GM21619 (cell line): ENCODE measurements at regions not wholly inside any gene's neighbourhood (a gene's known extent, or its start where the extent isn't known, plus 50 kb on each side); places are given as distances from the start of the nearest gene placed in this dataset.
"Not testable (repeated sequence)": the region's sequence is repeated elsewhere in the genome, so short reads cannot be mapped to it uniquely, and the experiment has no call there.

ENCODE experiments used
- ATAC-seq: cut with Tn5 transposase; IDR thresholded peaks from one replicate; pipeline ENCODE4 v1.9.1; 2021; ENCODE audit not compliant: unreplicated experiment

- ATAC-seq, result no peak
These were observed 378.8 kb upstream of the NOCT start for GRCh38 chr4:138636781-138637180.

GRCh38 chr4:138634915-138635314 is 380.7 kb upstream of the NOCT start:
- no peak for ATAC-seq

GRCh38 chr4:138633580-138633904 is 382.0 kb upstream of the NOCT start:
- ATAC-seq, result no peak

- no peak for ATAC-seq
These were observed 382.6 kb upstream of the NOCT start for GRCh38 chr4:138632856-138633579.

GRCh38 chr4:138630666-138631065 is 384.9 kb upstream of the NOCT start:
- ATAC-seq, result no peak

- no peak for ATAC-seq
These were observed 385.9 kb upstream of the NOCT start for GRCh38 chr4:138629669-138630068.

GRCh38 chr4:138627096-138627495 is 384.9 kb upstream of the SLC7A11 start:
- no peak for ATAC-seq

GRCh38 chr4:138622362-138622761 is 380.2 kb upstream of the SLC7A11 start:
- not testable (repeated sequence) for ATAC-seq

GRCh38 chr4:138616775-138617174 is 374.6 kb upstream of the SLC7A11 start:
- no peak for ATAC-seq

GRCh38 chr4:138614398-138615142 is 372.4 kb upstream of the SLC7A11 start:
- no peak for ATAC-seq

- ATAC-seq, result no peak
These were observed 370.3 kb upstream of the SLC7A11 start for GRCh38 chr4:138612428-138612827.

- ATAC-seq, result no peak
These were observed 369.6 kb upstream of the SLC7A11 start for GRCh38 chr4:138611721-138612120.

- ATAC-seq, result no peak
These were observed 368.9 kb upstream of the SLC7A11 start for GRCh38 chr4:138611017-138611416.

- peak; percentile 74 for ATAC-seq
These were observed 367.8 kb upstream of the SLC7A11 start for GRCh38 chr4:138609943-138610350.

- no peak for ATAC-seq
These were observed 362.4 kb upstream of the SLC7A11 start for GRCh38 chr4:138604556-138604955.

GRCh38 chr4:138602664-138603063 is 360.5 kb upstream of the SLC7A11 start:
- ATAC-seq, result no peak

- no peak for ATAC-seq
These were observed 357.8 kb upstream of the SLC7A11 start for GRCh38 chr4:138599965-138600364.

- no peak for ATAC-seq
These were observed 356.1 kb upstream of the SLC7A11 start for GRCh38 chr4:138598226-138598625.

- ATAC-seq, result no peak
These were observed 354.7 kb upstream of the SLC7A11 start for GRCh38 chr4:138596896-138597295.

GRCh38 chr4:138595731-138596460 is 353.7 kb upstream of the SLC7A11 start:
- ATAC-seq, result no peak

GRCh38 chr4:138595171-138595570 is 353.0 kb upstream of the SLC7A11 start:
- no peak for ATAC-seq

GRCh38 chr4:138592796-138593195 is 350.6 kb upstream of the SLC7A11 start:
- ATAC-seq, result no peak
